ENCODE measurements at regions not wholly inside any gene's neighbourhood (a gene's known extent, or its start where the extent isn't known, plus 50 kb on each side); places are given as distances from the start of the nearest gene placed in this dataset.

DNA sequence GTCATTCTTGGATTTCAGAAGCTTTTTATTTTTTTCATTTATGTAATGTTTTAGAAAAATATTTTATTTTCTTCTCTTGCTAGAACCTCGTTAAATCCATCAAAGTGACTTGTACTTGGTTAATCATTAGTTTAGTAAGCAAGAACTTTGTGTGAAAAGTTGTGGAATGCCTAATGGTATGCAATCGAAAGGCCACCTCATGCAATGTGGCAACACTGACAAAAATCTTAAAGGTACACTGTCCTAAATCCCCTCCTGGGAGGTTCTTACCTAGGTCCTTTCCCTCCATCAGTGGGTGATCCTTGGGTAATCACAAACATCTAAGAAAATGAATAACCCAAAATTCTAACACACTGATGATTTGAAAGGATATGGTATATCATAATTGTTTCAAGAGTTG, 304.2 kb downstream of the DNAH5 start:
- no peak overlapping the region for H3K4me3 ChIP-seq (replicated peaks; ENCODE audit: low read depth, low read length)
- no peak for DNase-seq (ENCODE audit: extremely low read depth, low read depth)
- TF ChIP-seq, protein P1, sequence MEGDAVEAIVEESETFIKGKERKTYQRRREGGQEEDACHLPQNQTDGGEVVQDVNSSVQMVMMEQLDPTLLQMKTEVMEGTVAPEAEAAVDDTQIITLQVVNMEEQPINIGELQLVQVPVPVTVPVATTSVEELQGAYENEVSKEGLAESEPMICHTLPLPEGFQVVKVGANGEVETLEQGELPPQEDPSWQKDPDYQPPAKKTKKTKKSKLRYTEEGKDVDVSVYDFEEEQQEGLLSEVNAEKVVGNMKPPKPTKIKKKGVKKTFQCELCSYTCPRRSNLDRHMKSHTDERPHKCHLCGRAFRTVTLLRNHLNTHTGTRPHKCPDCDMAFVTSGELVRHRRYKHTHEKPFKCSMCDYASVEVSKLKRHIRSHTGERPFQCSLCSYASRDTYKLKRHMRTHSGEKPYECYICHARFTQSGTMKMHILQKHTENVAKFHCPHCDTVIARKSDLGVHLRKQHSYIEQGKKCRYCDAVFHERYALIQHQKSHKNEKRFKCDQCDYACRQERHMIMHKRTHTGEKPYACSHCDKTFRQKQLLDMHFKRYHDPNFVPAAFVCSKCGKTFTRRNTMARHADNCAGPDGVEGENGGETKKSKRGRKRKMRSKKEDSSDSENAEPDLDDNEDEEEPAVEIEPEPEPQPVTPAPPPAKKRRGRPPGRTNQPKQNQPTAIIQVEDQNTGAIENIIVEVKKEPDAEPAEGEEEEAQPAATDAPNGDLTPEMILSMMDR (IDR thresholded peaks at IDR 0.05; ENCODE audit: low read depth, low read length, missing control alignments) = no peak

DNA sequence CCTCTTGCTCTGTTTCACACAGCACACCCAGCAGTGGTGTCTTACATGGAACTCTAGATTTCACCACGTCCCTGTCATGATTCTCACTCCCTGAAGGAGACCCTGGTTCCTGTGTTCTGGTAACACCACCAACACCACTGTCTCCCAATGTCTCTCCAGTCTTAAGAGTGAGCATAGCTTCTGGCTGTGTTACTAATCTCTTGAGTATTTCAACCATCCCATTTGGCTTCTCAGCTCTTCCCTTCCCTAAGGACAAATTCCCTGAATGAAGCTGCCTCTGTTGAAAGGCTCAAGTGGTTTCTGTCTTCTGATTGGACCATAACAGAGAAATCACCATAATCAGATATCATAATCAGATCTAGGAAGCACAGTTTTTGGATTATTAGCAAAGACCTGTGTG, 311.8 kb downstream of the DNAH5 start:
- H3K4me3 ChIP-seq (replicated peaks; ENCODE audit: low read depth, low read length) = no peak overlapping the region
- DNase-seq (ENCODE audit: extremely low read depth, low read depth) = no peak
- TF ChIP-seq, protein P1 (IDR thresholded peaks at IDR 0.05; ENCODE audit: low read depth, low read length, missing control alignments) = no peak

DNA sequence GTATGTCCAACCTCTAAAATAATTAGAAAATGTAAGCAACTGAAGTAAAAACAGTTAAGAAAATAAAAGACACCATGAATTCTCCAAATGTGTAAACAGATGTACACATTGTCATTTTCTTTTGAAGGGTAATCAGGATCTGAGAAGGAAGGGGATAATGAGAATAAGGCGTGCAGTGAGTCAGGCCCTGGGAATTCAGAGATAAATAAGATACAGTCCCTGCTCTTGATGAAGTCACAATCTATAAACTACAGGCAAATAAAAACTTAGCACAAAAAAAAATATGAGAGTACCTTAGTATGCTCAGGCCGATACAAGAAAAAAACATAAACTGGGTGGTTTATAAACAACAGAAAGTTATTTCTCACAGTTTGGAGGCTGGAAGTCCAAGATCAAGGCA, 315.3 kb downstream of the DNAH5 start:
- TF ChIP-seq, protein P1 (IDR thresholded peaks at IDR 0.05; ENCODE audit: low read depth, low read length, missing control alignments) = no peak
- no peak for DNase-seq (ENCODE audit: extremely low read depth, low read depth)
- H3K4me3 ChIP-seq (replicated peaks; ENCODE audit: low read depth, low read length) = no peak overlapping the region

DNA sequence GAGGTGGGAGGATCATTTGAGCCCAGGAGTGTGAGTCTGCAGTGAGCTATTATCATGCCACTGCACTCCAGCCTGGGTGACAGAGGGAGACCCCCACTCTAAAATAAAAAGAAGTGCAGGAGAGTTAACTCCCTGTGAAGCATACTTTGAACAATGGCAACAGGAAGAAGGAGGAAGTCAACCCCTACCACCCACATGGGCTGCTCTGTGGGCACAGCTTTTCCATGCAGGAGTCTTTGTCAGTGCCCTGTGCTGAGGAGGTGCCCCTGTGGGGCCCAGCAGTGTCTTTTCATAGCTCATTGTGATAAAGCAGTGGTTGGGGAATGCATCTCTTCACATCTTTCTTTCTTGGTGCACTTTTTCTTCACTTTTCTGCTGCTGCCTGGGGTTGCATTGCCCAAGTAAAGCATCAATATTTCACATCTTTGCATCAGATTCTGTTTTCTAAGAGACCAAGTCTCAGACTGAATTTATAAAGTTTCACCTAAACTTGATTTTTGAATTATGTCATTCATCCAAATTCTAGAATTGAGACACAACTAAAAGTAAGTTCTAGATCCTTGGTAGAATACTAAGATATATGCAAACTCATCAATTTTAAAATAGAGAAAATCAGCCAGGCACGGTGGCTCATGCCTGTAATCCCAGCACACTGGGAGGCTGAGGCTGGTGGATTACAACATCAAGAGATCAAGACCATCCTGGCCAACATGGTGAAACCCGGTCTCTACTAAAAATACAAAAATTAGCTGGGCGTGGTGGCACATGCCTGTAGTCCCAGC, 316.6 kb downstream of the DNAH5 start:
- TF ChIP-seq, protein P1 (IDR thresholded peaks at IDR 0.05; ENCODE audit: low read depth, low read length, missing control alignments) = no peak
- DNase-seq (ENCODE audit: extremely low read depth, low read depth) = no peak
- H3K4me3 ChIP-seq (replicated peaks; ENCODE audit: low read depth, low read length) = no peak overlapping the region

DNA sequence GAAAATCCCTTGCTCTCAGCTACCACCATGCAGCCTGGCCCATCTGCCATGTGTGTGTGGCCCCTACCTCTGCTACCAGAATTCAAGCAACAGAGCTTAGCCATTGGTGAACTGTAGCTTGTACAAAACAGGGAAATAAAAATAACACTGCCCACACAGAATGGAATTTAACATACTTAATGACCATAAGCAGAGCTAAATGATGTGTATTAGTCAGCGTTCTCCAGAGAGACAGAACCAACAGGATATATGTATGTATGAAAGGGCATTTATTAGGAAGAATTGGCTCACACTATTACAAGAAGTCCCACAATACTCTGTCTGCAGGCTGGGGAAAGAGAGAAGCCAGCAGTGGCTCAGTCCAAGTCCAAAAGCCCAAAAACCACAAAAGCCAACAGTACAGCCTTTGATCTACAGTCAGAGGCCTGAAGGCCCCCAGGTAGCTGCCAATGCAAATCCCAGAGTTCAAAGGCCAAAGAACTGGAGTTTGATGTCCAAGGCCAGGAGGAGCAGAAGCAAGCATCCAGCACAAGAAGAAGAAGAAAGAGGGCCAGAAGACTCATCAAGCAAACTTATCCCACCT, 318.8 kb downstream of the DNAH5 start:
- no peak for DNase-seq (ENCODE audit: extremely low read depth, low read depth)
- no peak overlapping the region for H3K4me3 ChIP-seq (replicated peaks; ENCODE audit: low read depth, low read length)
- TF ChIP-seq, protein P1 (IDR thresholded peaks at IDR 0.05; ENCODE audit: low read depth, low read length, missing control alignments) = no peak

DNA sequence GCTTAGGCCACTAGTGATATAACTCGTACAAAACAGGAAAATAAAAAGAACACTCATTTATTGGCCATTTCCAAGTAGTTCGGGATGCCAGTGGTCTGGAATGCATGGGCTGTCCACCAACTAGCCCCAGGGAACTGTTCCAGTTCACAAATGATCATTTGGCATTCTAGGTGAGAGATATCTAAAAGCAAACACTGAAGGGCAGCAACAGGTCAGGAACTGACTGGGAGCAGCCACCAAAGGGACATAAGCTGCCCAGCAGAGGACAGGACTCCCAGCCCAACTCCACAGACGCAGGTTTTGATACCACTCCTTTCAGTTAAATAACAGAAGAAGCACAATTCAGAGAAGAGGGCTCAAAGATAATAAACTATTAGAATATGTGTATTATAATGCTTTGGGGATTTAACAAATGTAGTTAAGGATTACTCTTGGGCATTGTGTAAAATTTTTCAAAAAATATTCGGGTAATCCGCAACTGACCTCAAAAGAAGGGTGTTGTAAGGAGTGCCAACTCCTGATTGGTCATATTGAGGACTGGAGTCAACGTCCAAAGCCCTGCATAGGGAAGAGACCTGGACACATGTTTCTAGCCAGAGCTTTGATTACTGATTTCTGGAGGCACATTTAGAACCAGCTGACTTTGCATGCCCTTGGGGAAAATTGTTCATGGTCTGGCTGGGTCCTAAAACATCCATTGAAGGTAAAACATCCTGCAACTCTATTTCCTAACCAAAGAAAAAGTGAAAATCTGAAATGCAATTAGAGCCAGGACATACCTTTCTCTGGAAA, 320.0 kb downstream of the DNAH5 start:
- DNase-seq (ENCODE audit: extremely low read depth, low read depth) = no peak

More for the DNA sequence above, 320.0 kb downstream of the DNAH5 start:
- no peak overlapping the region for H3K4me3 ChIP-seq (replicated peaks; ENCODE audit: low read depth, low read length)
- TF ChIP-seq, protein P1 (IDR thresholded peaks at IDR 0.05; ENCODE audit: low read depth, low read length, missing control alignments) = no peak
